Suppressor macrophage treated with lipopolysaccharide for 4 hours (primary cell): ENCODE measurements at regions not wholly inside any gene's neighbourhood (a gene's known extent, or its start where the extent isn't known, plus 50 kb on each side); places are given as distances from the start of the nearest gene placed in this dataset.
"Not testable (repeated sequence)": the region's sequence is repeated elsewhere in the genome, so short reads cannot be mapped to it uniquely, and the experiment has no call there.

Source experiments
- DNase-seq: peaks from one replicate; pipeline ENCODE4 v3.0.0-alpha.2; 2020

- no peak for DNase-seq
Observed at GRCh38 chr4:60400593-60400992, 799.5 kb upstream of the ADGRL3 start.

- no peak for DNase-seq
Observed at GRCh38 chr4:60404027-60404426, 796.1 kb upstream of the ADGRL3 start.

GRCh38 chr4:60422439-60422838 is 777.7 kb upstream of the ADGRL3 start:
- DNase-seq, result no peak

- DNase-seq, result not testable (repeated sequence)
Observed at GRCh38 chr4:60423573-60424184, 776.4 kb upstream of the ADGRL3 start.

- DNase-seq, result no peak
Observed at GRCh38 chr4:60432911-60433310, 767.2 kb upstream of the ADGRL3 start.

- no peak for DNase-seq
Observed at GRCh38 chr4:60443068-60443467, 757.1 kb upstream of the ADGRL3 start.

GRCh38 chr4:60443796-60444195 is 756.3 kb upstream of the ADGRL3 start:
- no peak for DNase-seq

- DNase-seq, result no peak
Observed at GRCh38 chr4:60450054-60450453, 750.1 kb upstream of the ADGRL3 start.

GRCh38 chr4:60452266-60452665 is 747.9 kb upstream of the ADGRL3 start:
- no peak for DNase-seq

- no peak for DNase-seq
Observed at GRCh38 chr4:60455380-60455779, 744.7 kb upstream of the ADGRL3 start.

- DNase-seq, result no peak
Observed at GRCh38 chr4:60461551-60461950, 738.6 kb upstream of the ADGRL3 start.

- DNase-seq, result no peak
Observed at GRCh38 chr4:60463857-60464502, 736.1 kb upstream of the ADGRL3 start.

- no peak for DNase-seq
Observed at GRCh38 chr4:60482921-60483351, 717.2 kb upstream of the ADGRL3 start.

- no peak for DNase-seq
Observed at GRCh38 chr4:60485276-60485675, 714.9 kb upstream of the ADGRL3 start.

- not testable (repeated sequence) for DNase-seq
Observed at GRCh38 chr4:60487118-60487761, 712.9 kb upstream of the ADGRL3 start.

GRCh38 chr4:60500810-60501209 is 699.3 kb upstream of the ADGRL3 start:
- DNase-seq, result no peak

- DNase-seq, result no peak
Observed at GRCh38 chr4:60502733-60503132, 697.4 kb upstream of the ADGRL3 start.

GRCh38 chr4:60506061-60506460 is 694.1 kb upstream of the ADGRL3 start:
- no peak for DNase-seq

GRCh38 chr4:60522265-60522664 is 677.9 kb upstream of the ADGRL3 start:
- DNase-seq, result no peak

- no peak for DNase-seq
Observed at GRCh38 chr4:60531776-60532379, 668.2 kb upstream of the ADGRL3 start.

GRCh38 chr4:60544981-60545380 is 655.1 kb upstream of the ADGRL3 start:
- no peak for DNase-seq

- DNase-seq, result no peak
Observed at GRCh38 chr4:60562334-60562733, 637.8 kb upstream of the ADGRL3 start.

GRCh38 chr4:60565558-60565957 is 634.6 kb upstream of the ADGRL3 start:
- no peak for DNase-seq

- no peak for DNase-seq
Observed at GRCh38 chr4:60575336-60575735, 624.8 kb upstream of the ADGRL3 start.
